SK-N-SH (cell line): ENCODE measurements at regions not wholly inside any gene's neighbourhood (a gene's known extent, or its start where the extent isn't known, plus 50 kb on each side); places are given as distances from the start of the nearest gene placed in this dataset.

ENCODE experiments used
- CTCF ChIA-PET: fragments of 300-600, 350-600 bp; formaldehyde crosslinking; extraction: SDS; loops from one replicate; lab custom pipeline; 2021; lab: Yijun Ruan, JAX
- POLR2A ChIA-PET: fragments of 350-600 bp; sonication (Branson Sonifier 250); formaldehyde crosslinking; extraction: SDS; loops from one replicate; lab custom pipeline; 2020; ENCODE audit warnings: antibody characterized with exemption, inconsistent platforms; lab: Yijun Ruan, JAX
- DNase-seq: peaks from one replicate; pipeline ENCODE4 v3.0.0; 2012
- H2AFZ ChIP-seq: fragments of 200-600 bp; sonication (generic); 2 replicates; pipeline ENCODE4 v1.8.1; 2016; ENCODE audit warnings: antibody characterized with exemption, mild to moderate bottlenecking, low read depth
- H3F3A ChIP-seq: fragments of 200-600 bp; sonication (generic); replicated peaks from 2 replicates; pipeline ENCODE3; 2016; ENCODE audit warnings: antibody characterized with exemption, mild to moderate bottlenecking; ENCODE audit not compliant: insufficient read depth
- H3K27ac ChIP-seq, 2 experiments: fragments of 200-500 bp in 1 of 2; fragments of 200-600 bp in 1 of 2; sonication (Bioruptor generic) in 1 of 2; sonication (generic), shearing (Covaris generic) in 1 of 2; 2 replicates each; pipeline versions ENCODE4 v1.5.1 to v1.6.1; 2014 to 2016; ENCODE audit warnings: low read depth in 2 of 2, inconsistent platforms in 1 of 2, low read length in 1 of 2, mild to moderate bottlenecking in 1 of 2, mixed read lengths in 1 of 2
- H3K27me3 ChIP-seq: fragments of 200-600 bp; sonication (generic), shearing (Covaris generic); 2 replicates; pipeline ENCODE4 v1.6.1; 2016; ENCODE audit warnings: mixed run types; ENCODE audit not compliant: insufficient read depth
- H3K36me3 ChIP-seq, 2 experiments: fragments of 200-500 bp in 1 of 2; fragments of 200-600 bp in 1 of 2; sonication (Bioruptor generic) in 1 of 2; sonication (generic) in 1 of 2; replicated peaks in 1 of 2; 2 replicates each; pipeline versions ENCODE3 to v1.5.1; 2014 to 2016; ENCODE audit warnings: low read length in 1 of 2, mild to moderate bottlenecking in 1 of 2; ENCODE audit not compliant: insufficient read depth in 2 of 2, control insufficient read depth in 1 of 2
- H3K4me1 ChIP-seq, 2 experiments: fragments of 200-500 bp in 1 of 2; fragments of 200-600 bp in 1 of 2; sonication (Bioruptor generic) in 1 of 2; sonication (generic), shearing (Covaris generic) in 1 of 2; 2 replicates each; pipeline versions ENCODE4 v1.5.1 to v1.6.1; 2014 to 2016; ENCODE audit warnings: low read depth in 1 of 2, low read length in 1 of 2, mixed run types in 1 of 2; ENCODE audit not compliant: insufficient read depth in 2 of 2, control insufficient read depth in 1 of 2
- H3K4me2 ChIP-seq: fragments of 200-600 bp; sonication (generic), shearing (Covaris generic); 2 replicates; pipeline ENCODE4 v1.6.1; 2017; ENCODE audit warnings: mixed run types
- H3K4me3 ChIP-seq, 2 experiments: fragments of 200-500 bp in 1 of 2; fragments of 200-600 bp in 1 of 2; sonication (Bioruptor generic) in 1 of 2; sonication (generic), shearing (Covaris generic) in 1 of 2; 2 replicates each; pipeline versions ENCODE4 v1.5.1 to v1.8.1; 2014 to 2016; ENCODE audit warnings: low read depth in 2 of 2, inconsistent platforms in 1 of 2, low read length in 1 of 2, mild to moderate bottlenecking in 1 of 2, mixed read lengths in 1 of 2, moderate library complexity in 1 of 2
- H3K79me2 ChIP-seq: fragments of 200-600 bp; sonication (generic); 2 replicates; pipeline ENCODE4 v1.8.1; 2017; ENCODE audit warnings: mild to moderate bottlenecking; ENCODE audit not compliant: insufficient read depth
- H3K9ac ChIP-seq: fragments of 200-600 bp; sonication (generic); 2 replicates; pipeline ENCODE4 v1.6.1; 2017; ENCODE audit warnings: mixed run types
- H3K9me2 ChIP-seq: fragments of 200-600 bp; sonication (generic); 2 replicates; pipeline ENCODE4 v1.6.1; 2017; ENCODE audit warnings: mixed run types
- H3K9me3 ChIP-seq: fragments of 200-600 bp; sonication (generic); 2 replicates; pipeline ENCODE4 v1.6.1; 2017; ENCODE audit warnings: mixed run types, mild to moderate bottlenecking, moderate library complexity
- H4K20me1 ChIP-seq: fragments of 200-600 bp; sonication (generic); 2 replicates; pipeline ENCODE4 v1.6.1; 2017; ENCODE audit warnings: mild to moderate bottlenecking, mixed run types; ENCODE audit not compliant: insufficient read depth
- ELF1 ChIP-seq: IDR thresholded peaks from 2 replicates; pipeline ENCODE4 v1.4.0; 2012
- EZH2phosphoT487 ChIP-seq: fragments of 200-600 bp; sonication (generic); IDR thresholded peaks from 2 replicates; pipeline ENCODE4 v1.6.1; 2017; ENCODE audit warnings: low read depth, mixed run types, mild to moderate bottlenecking, antibody characterized with exemption, moderate library complexity, borderline replicate concordance
- FOSL2 ChIP-seq: IDR thresholded peaks from 2 replicates; pipeline ENCODE4 v1.4.0; 2012; ENCODE audit warnings: low read depth, mild to moderate bottlenecking, moderate library complexity, borderline replicate concordance
- FOXJ3 ChIP-seq: sonication (generic); formaldehyde crosslinking; IDR thresholded peaks from 2 replicates; pipeline ENCODE4 v1.5.1; 2020; ENCODE audit warnings: mild to moderate bottlenecking, missing genetic modification reagents
- GABPA ChIP-seq: IDR thresholded peaks from 2 replicates; pipeline ENCODE4 v1.4.0; 2012; ENCODE audit warnings: low read depth, mild to moderate bottlenecking
- JUND ChIP-seq: IDR thresholded peaks from 2 replicates; pipeline ENCODE4 v1.4.0; 2012
- MAX ChIP-seq: IDR thresholded peaks from 2 replicates; pipeline ENCODE4 v1.4.0; 2012; ENCODE audit warnings: low read depth
- MEF2A ChIP-seq: IDR thresholded peaks from 2 replicates; pipeline ENCODE4 v1.4.0; 2012; ENCODE audit warnings: low read depth, borderline replicate concordance
- MXI1 ChIP-seq: IDR thresholded peaks from 2 replicates; pipeline ENCODE4 v1.6.1; 2012; ENCODE audit warnings: mild to moderate bottlenecking, low read depth, low read length, improper control_type of control experiment
- NRF1 ChIP-seq: IDR thresholded peaks from 2 replicates; pipeline ENCODE4 v1.6.1; 2012; ENCODE audit warnings: low read depth, mild to moderate bottlenecking, low read length
- RAD21 ChIP-seq: IDR thresholded peaks from 2 replicates; pipeline ENCODE4 v1.6.1; 2012; ENCODE audit warnings: mild to moderate bottlenecking, low read length
- RXRA ChIP-seq: IDR thresholded peaks from 2 replicates; pipeline ENCODE4 v1.4.0; 2012; ENCODE audit warnings: low read depth, mild to moderate bottlenecking, borderline replicate concordance
- SIN3A ChIP-seq: IDR thresholded peaks from 2 replicates; pipeline ENCODE4 v1.6.1; 2012; ENCODE audit warnings: low read depth, mild to moderate bottlenecking, low read length, moderate library complexity, borderline replicate concordance
- TAF1 ChIP-seq: IDR thresholded peaks from 2 replicates; pipeline ENCODE4 v1.6.1; 2012; ENCODE audit warnings: low read depth, mild to moderate bottlenecking, low read length, moderate library complexity, borderline replicate concordance
- TCF12 ChIP-seq: IDR thresholded peaks from 2 replicates; pipeline ENCODE4 v1.4.0; 2012
- YY1 ChIP-seq: IDR thresholded peaks from 2 replicates; pipeline ENCODE4 v1.4.0; 2012; ENCODE audit warnings: low read depth, mild to moderate bottlenecking
- WGBS: methylation state at CpG from one replicate; pipeline ENCODE4 v1.1.6; 2017; ENCODE audit warnings: low lambda C conversion rate; 5-methylcytosine and 5-hydroxymethylcytosine counted together
- TF ChIP-seq, protein P1 (sequence below): IDR thresholded peaks from 2 replicates; pipeline ENCODE4 v1.4.0; 2012; ENCODE audit warnings: low read depth, borderline replicate concordance
- TF ChIP-seq, protein P2 (sequence below): IDR thresholded peaks from 2 replicates; pipeline ENCODE4 v1.4.0; 2012; ENCODE audit warnings: low read depth, borderline replicate concordance
- TF ChIP-seq, protein P3 (sequence below): fragments of 150-350 bp; IDR thresholded peaks from 2 replicates; pipeline ENCODE4 v1.6.1; 2017; ENCODE audit warnings: antibody characterized with exemption, low read length, low read depth, borderline replicate concordance

- H4K20me1 ChIP-seq, result no peaks in the 10 kb centered on the region
- no peak overlapping the region for H3K27ac ChIP-seq
- WGBS, result 73% methylated on average over 5 of the region's 5 CpGs
- no peak for DNase-seq
- H3K9ac ChIP-seq, result no peak overlapping the region
- no peaks in the 10 kb centered on the region for H3K79me2 ChIP-seq
- H3K9me2 ChIP-seq, result no peaks in the 10 kb centered on the region
- CTCF ChIA-PET, result interaction anchor here (0.6 to 3.4 kb wide), 3 partner anchors 9 to 445 kb away, joined by 3 to 23 read pairs (median 5); no protein-coding TSS in a partner anchor
- H3K9me3 ChIP-seq, result no peaks in the 10 kb centered on the region
- POLR2A ChIA-PET, result no interaction called here
- no peak overlapping the region for H3K4me2 ChIP-seq
- no peak for TF ChIP-seq MAX
- TF ChIP-seq, protein P1, sequence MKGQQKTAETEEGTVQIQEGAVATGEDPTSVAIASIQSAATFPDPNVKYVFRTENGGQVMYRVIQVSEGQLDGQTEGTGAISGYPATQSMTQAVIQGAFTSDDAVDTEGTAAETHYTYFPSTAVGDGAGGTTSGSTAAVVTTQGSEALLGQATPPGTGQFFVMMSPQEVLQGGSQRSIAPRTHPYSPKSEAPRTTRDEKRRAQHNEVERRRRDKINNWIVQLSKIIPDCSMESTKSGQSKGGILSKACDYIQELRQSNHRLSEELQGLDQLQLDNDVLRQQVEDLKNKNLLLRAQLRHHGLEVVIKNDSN, result no peak
- no peak for TF ChIP-seq YY1
- no peak for TF ChIP-seq JUND
- TF ChIP-seq SIN3A, result no peak
- TF ChIP-seq RXRA, result no peak
- no peak for TF ChIP-seq TCF12
- TF ChIP-seq ELF1, result no peak
- TF ChIP-seq TAF1, result no peak
- TF ChIP-seq EZH2phosphoT487, result no peak
- TF ChIP-seq, protein P2, sequence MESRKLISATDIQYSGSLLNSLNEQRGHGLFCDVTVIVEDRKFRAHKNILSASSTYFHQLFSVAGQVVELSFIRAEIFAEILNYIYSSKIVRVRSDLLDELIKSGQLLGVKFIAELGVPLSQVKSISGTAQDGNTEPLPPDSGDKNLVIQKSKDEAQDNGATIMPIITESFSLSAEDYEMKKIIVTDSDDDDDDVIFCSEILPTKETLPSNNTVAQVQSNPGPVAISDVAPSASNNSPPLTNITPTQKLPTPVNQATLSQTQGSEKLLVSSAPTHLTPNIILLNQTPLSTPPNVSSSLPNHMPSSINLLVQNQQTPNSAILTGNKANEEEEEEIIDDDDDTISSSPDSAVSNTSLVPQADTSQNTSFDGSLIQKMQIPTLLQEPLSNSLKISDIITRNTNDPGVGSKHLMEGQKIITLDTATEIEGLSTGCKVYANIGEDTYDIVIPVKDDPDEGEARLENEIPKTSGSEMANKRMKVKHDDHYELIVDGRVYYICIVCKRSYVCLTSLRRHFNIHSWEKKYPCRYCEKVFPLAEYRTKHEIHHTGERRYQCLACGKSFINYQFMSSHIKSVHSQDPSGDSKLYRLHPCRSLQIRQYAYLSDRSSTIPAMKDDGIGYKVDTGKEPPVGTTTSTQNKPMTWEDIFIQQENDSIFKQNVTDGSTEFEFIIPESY, result no peak
- TF ChIP-seq MXI1, result no peak
- no peak for TF ChIP-seq GABPA
- TF ChIP-seq FOSL2, result no peak
- TF ChIP-seq, protein P3, sequence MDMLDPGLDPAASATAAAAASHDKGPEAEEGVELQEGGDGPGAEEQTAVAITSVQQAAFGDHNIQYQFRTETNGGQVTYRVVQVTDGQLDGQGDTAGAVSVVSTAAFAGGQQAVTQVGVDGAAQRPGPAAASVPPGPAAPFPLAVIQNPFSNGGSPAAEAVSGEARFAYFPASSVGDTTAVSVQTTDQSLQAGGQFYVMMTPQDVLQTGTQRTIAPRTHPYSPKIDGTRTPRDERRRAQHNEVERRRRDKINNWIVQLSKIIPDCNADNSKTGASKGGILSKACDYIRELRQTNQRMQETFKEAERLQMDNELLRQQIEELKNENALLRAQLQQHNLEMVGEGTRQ, result no peak
- TF ChIP-seq NRF1, result no peak
- no peak for TF ChIP-seq FOXJ3 (CRISPR knock-in tag)
- no peak for TF ChIP-seq RAD21
- TF ChIP-seq MEF2A, result no peak
- no peak overlapping the region for H2AFZ ChIP-seq
- H3K27me3 ChIP-seq, result no peaks in the 10 kb centered on the region
- H3K36me3 ChIP-seq, result no peaks in the 10 kb centered on the region
- H3F3A ChIP-seq, result no peaks in the 10 kb centered on the region
- H3K4me3 ChIP-seq, result no peak overlapping the region
- H3K4me1 ChIP-seq, result peaks cover 0 to 9% of the 10 kb centered on the region in 2 experiments; a peak in 2 of 4 replicates
Measured at GRCh38 chr15:62297933-62298332, 132.8 kb upstream of the C2CD4B start.
